C4-2B (cell line): ENCODE measurements at regions not wholly inside any gene's neighbourhood (a gene's known extent, or its start where the extent isn't known, plus 50 kb on each side); places are given as distances from the start of the nearest gene placed in this dataset.

Experiments used
- H3K27ac ChIP-seq: fragments of 450-650 bp; 2 replicates; pipeline ENCODE4 v1.5.1; 2017
- CTCF ChIP-seq: fragments of 450-650 bp; conservative IDR thresholded peaks from 2 replicates; pipeline ENCODE4 v1.5.1; 2017; ENCODE audit warnings: mild to moderate bottlenecking
- ZFX ChIP-seq: fragments of 450-650 bp; IDR thresholded peaks from 2 replicates; pipeline ENCODE4 v1.6.1; 2017

GRCh38 chr10:64537928-64538327 is 1016.7 kb downstream of the REEP3 start:
- no peak for TF ChIP-seq CTCF
- TF ChIP-seq ZFX = no peak
- H3K27ac ChIP-seq = no peak overlapping the region

DNA sequence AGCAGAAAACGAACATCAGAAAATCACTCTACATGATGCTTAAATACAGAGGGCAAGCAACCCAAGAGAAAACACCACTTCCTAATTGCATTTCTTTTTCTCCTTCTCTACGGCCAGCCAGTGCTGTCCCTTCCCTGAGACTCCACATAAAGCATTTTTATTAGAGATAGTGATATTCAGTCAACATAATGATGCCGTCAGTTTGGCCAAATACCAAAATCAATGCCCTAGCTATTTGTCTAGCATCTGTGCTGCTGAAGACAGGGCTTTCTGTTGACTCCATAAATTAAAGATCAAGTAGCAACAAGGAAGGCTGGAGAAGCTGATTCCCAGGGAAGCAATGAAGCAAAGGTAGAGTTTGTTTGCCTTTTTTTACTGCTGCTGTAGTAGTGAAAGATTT is 1024.9 kb downstream of the REEP3 start:
- TF ChIP-seq ZFX = no peak
- TF ChIP-seq CTCF = no peak
- no peak overlapping the region for H3K27ac ChIP-seq

DNA sequence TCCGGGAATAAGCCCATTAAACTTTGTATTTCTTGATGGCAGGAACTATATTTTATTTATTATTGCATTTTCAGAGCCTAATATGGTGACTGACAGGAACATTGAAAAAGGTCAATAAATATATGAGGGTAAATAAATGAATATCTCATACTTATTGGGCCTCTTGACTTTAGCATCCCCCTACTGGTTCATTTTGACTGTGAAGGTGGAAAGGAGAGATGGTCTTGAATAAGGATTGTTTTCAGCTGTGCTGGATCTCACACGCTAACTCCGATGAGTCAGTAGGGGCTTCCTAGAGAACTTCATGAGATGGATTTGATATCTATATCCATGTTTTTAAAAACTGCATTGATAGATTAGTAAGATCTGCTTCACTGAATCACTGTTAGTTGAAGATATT is 1026.0 kb downstream of the REEP3 start:
- no peak overlapping the region for H3K27ac ChIP-seq
- TF ChIP-seq CTCF = no peak
- no peak for TF ChIP-seq ZFX

- H3K27ac ChIP-seq = no peak overlapping the region
- no peak for TF ChIP-seq CTCF
- TF ChIP-seq ZFX = no peak
Observed at GRCh38 chr10:64555666-64556065, 1034.5 kb downstream of the REEP3 start.

GRCh38 chr10:64558094-64558835 is 1037.1 kb downstream of the REEP3 start:
- TF ChIP-seq CTCF = no peak
- no peak for TF ChIP-seq ZFX
- no peak overlapping the region for H3K27ac ChIP-seq

DNA sequence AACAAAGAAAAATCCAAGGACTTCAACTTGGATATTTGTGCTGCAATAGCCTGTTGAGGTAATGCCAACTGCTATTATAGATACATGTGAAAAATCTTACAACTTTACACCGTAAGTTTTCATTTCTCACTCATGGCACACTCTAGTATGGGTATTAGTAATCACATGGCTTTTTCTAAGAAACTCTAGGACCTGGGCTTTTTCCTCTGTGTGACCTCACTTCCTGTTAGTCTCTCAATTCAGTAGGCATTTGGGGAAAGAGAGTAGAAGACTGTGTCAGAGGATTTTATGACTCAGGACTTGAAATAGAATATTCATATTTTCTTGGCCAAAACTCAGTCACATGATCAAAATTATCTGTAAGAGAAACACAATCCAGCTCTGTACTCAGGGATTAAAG is 1049.9 kb downstream of the REEP3 start:
- TF ChIP-seq CTCF (no peak), ZFX (no peak)
- no peak overlapping the region for H3K27ac ChIP-seq

DNA sequence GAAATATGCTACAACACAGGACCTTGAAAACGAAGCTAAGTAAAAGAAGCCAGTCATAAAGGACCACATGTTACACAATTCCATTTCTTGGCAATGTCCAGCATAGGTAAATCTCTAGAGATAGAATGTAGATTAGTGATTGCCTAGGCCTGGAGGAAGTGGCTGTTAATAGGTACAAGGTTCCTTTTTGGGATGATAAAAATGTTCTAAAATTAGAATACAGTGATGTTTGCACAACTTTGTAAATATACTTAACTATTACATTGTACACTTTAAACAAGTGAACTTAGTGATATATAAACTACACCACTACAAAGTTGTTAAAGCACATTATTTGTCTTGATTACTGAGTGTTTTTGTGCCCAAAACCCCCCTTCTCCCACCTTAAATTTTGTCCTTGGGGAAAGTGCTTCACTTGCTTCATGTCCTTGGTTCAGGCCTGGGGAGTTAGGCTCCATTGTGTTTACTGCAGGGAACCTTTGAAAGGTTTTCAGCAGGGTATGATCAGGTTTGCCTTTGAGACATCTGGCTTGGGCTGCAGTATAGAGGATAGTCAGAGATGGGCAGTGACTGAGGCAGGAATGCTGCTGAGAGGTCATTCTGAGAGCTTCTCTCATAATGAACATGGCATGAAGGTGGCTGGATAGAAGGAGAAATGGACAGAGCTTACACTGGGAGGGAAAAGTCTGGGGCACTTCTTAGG is 1052.6 kb downstream of the REEP3 start:
- TF ChIP-seq ZFX = no peak
- TF ChIP-seq CTCF = no peak
- peak overlapping the region; percentile 82 for H3K27ac ChIP-seq
